ENCODE measurements at regions not wholly inside any gene's neighbourhood (a gene's known extent, or its start where the extent isn't known, plus 50 kb on each side); places are given as distances from the start of the nearest gene placed in this dataset.

DNA sequence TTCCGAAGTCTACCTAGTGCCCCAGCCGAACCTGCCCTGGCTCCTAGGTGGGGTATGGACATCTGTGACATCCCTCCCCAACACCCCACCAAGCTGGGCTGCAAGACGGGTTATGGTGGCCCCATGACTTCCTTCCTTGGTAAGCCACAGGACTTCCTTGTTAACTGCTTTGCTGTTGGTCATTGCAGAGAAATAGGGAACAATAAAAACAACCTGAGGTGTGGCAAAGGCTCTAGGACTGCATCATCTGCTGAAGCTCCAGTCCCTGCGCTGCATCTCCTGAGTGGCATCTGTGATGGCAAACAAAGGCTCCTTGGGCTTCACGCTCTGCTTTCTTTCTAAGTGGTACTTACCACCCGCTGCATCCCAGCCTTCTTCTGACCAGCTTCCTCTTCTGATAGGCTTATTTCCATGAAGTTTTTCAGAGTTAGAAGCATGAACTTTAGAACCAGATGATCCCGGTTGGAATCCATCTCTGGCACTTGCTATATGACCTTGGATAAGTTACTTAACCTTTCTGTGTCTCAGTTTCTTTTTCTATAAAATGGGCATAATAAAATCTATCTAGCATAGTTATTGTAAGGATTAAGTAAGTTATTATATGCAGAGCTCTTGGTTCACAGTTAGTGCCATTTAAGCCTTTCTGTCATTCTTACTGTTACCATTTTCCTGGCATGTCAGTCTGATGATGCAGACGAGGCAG is 216.8 kb downstream of the RPS24 start:
- peak; percentile 28 for DNase-seq

- DNase-seq, result no peak
Observed at GRCh38 chr10:78251016-78251385, 217.3 kb downstream of the RPS24 start.

DNA sequence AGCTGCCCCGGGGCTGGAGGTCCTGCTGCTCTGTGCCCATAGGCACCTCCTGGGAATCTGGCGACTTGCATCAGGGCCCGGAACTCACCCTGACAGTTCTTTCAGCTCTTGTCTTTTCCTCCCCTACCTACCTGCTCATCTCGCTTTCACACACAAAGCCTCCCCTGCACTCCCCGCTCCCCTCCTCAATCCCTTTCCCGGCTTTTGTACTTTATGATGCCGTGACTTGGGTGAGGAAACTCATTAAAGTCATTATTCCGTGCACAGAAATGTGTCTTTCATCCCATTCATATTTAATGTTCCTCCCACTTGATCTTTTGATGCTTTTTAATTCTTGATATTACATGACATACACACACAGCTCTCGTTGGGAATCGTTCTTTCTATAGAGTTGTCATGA is 218.6 kb downstream of the RPS24 start:
- DNase-seq, result no peak

DNA sequence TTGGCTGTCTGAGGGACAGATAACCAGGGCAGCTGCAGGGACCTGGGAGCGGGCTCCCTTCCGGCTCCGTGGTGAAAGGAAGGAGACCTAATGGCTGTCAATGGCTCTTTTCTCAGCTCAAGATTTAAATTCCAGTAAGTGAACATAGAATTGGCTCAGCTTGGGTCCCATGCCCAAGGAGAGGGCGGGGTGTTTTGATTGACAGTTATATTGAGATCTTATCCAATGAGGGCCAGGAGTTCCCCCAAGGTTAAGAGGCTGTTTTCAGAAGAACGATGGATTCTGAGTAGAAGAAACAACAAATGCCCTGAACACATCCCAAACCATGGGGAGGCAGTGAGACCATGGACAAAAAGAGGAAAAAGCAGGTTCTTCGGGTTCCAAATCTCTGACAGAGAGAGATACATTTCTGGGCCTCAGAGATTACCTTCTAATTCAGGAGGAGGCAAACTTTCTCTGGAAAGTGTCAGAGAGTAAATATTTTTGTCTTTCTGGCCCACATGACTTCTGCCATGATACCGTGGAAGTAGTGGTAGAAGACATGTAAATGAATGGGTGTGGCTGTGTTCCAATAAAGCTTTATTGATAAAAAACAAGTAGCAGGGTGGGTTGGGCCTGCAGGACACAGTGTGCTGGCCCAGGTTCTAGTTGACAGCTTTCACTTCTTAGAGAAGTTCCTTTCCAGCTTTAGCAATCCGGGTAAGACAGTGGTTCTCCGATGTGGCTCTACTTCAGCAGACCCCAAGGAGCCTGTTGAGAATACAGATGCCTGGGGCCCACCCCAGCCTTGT is 219.6 kb downstream of the RPS24 start:
- DNase-seq, result no peak

- no peak for DNase-seq
Observed at GRCh38 chr10:78254013-78254412, 220.3 kb downstream of the RPS24 start.

DNA sequence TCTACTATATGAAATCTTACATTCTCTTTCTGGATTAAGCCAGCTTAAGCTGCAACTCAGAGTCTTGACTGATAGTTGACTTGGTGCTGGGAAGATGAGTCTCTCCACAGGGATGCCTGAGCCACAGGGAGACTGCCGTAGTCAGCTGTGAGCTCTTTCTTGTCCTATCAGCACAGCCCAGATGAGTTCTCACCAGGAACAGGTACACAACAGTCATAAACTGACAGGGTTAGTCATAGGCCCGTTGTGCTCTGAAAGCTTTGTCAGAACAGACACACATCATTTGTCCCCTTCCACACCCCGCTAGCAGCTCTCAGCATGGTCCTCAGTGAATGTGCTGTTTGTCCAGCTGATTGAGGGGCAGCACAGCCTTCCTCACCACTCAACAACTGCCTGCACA is 221.6 kb downstream of the RPS24 start:
- DNase-seq, result no peak

DNA sequence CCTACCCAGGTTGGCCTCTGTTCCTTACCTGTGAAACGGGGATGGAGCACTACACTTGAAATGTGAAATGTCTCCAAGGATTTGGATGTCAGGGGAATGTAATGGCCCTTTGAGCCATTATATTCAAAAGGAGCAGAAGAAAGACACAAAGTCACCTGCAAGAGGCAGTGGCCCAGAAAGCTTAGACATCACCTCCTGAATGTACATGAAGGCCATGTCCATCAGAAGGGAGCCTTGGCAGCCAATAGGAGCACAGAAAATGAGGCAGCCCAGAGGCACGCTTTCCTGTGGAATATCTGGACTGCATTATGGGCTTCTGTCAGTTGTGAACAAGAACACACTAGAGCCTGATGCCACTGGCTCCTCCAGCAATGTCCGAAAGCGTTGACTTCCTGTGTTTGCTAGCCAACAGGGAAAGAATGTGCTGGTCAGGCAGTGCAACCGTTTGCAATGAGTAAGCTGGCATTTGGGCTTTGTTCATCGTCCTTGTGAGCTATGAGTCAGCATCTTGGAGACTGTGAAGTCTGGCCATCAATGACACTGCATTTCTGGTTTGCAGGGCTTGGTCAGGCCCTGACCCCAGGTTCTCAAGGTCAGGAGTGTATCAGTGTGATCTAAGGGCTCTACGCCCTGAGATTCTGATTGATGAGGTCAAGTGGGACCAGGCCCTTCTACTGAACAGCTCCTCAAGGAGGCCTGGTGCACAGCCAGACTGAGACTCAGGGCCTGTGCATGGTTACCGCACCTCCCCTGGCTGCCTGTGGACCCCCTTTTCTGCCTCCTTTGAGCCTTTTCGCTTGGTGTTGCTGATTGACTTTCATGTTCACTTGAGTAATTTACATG is 222.4 kb downstream of the RPS24 start:
- peak; percentile 64 for DNase-seq

DNA sequence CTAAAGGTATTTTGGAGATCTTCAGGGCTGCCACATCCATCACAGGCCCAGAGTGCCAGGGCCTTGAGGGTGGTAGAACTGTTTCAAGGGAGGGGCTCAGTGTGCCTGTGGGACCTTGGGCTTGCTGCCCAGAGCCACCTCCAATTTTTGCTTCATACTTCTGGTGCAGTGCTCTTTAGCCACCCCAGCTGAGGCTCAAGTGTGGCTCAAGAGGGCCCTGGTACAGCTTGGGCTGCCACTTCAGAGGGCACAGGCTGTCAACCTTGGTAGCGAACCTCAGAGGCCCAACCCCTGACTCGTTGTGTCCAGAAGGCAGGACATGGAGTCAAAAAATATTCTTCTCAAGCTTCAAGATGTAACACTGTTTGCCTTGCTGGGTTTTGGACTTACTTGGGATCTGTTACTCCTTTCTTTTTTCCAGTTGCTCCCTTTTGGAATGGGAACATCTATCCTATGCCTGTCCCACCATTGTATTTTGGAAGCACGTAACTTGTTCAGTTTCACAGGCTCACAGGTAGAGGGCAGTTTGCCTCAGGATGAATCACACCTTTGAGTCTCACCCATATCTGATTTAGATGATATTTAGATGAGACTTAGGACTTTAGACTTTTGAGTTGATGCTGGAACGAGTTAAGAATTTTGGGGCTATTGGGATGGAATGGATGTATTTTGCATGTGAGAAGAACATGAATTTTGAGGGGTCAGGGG is 224.8 kb downstream of the RPS24 start:
- DNase-seq, result no peak

- DNase-seq, result peak; percentile 27
Observed at GRCh38 chr10:78259391-78259790, 225.7 kb downstream of the RPS24 start.

GRCh38 chr10:78260141-78260540 is 226.5 kb downstream of the RPS24 start:
- DNase-seq, result no peak

DNA sequence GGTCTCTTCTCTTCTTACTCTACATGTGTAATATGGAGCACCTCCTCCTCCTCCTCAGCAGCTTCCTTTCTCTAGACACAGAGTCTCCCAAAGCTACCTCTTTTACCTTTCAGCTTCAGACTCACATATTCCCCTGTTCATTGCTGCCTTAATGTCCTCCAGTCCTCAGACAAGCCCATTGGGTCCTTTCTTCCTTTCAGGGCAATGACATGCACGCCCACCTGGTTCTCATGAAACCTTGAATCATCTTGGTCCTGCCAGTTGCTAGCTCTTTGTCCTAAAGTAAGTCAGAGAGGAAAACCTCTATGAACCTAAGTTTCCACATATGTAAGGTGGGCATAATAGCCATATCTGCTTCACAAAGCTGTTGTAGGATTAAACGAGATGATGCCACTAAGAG is 227.0 kb downstream of the RPS24 start:
- DNase-seq, result no peak

DNA sequence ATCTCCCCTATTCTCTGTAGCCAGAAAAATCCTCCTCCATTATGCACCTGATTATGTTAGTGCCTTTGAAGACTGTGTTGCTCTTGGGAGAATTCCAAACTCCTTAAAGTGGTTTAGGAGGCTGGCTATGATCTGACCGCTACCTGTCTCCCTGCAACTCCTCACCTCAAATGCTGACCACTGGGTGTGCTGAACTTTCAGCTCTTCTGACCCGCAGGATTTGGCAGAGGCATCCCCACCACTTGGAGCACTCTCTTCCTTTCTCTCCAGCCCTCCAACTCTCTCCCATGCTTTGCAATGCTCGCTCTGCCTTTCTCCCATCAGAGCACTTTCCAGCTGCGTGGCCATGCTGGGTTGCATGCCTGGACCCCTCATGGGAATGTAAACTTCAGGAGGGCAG is 227.6 kb downstream of the RPS24 start:
- no peak for DNase-seq

- DNase-seq, result no peak
Observed at GRCh38 chr10:78262860-78263259, 229.2 kb downstream of the RPS24 start.

GRCh38 chr10:78263521-78263988 is 229.9 kb downstream of the RPS24 start:
- no peak for DNase-seq

GRCh38 chr10:78264361-78264760 is 230.7 kb downstream of the RPS24 start:
- DNase-seq, result no peak

DNA sequence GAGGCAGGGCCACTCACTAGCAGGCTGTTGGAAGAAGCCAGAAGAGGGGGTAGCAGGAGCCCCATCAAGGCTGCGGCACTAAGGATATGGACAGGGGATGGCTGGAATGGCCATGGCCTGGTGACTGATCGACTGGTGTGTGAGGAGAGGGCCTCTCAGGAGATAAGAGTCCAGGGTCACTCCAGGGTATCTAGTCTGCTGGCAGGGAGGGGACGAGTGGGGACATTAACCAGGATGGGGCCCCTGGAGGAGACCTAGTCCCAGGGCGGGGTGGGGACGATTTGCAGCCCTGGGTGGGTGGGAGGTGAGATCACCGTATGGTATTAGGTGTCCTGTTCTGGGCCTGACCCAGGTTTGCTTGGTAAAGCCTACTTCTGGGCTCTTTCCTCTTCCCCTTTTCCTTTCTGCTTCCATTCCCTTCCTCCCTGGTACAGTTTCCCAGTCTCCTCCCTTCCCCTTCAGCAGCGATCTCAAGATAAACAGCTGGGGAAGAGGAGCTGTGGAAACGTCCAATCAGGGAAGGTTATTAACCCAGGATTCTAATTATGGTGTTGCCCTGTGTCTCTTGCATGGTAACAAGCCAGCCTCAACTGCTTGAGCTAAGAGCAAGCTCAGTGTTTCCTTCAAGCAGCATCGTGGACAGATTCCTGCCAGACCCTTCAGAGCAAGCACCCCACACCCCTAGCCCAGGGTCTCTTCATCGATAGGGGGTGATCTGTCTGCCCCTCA is 233.2 kb downstream of the RPS24 start:
- no peak for DNase-seq

- no peak for DNase-seq
Observed at GRCh38 chr10:78267598-78267997, 233.9 kb downstream of the RPS24 start.

DNA sequence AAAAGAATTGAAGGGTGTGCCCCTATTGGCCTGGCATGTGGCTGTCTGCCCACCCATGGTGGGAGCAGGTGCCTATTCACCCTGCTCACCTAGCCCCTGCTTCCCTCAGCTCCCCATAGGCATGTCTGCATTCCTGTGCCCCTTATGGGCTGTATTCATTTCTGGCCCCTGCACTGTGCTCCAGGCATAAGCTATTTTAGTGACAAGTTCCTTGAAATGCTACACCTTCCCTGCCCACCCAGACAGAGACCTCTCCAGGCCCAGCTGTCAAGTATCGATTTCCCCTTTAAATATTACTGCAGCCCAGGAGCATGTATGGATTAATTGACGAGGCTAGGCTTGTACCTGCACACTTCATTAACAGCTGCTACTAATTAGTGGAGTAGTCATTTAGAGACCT is 235.4 kb downstream of the RPS24 start:
- DNase-seq, result no peak

- DNase-seq, result no peak
Observed at GRCh38 chr10:78272329-78272728, 238.7 kb downstream of the RPS24 start.

GRCh38 chr10:78274491-78274890 is 240.8 kb downstream of the RPS24 start:
- DNase-seq, result no peak

- DNase-seq, result no peak
Observed at GRCh38 chr10:78276139-78276538, 242.5 kb downstream of the RPS24 start.

All from CD4-positive, alpha-beta T cell treated with Interleukin-15 for 1 hour (primary cell).